HG02798 (cell line): ENCODE measurements at regions not wholly inside any gene's neighbourhood (a gene's known extent, or its start where the extent isn't known, plus 50 kb on each side); places are given as distances from the start of the nearest gene placed in this dataset.

Experiments used
- ATAC-seq: cut with Tn5 transposase; IDR thresholded peaks from one replicate; pipeline ENCODE4 v1.9.1; 2021; ENCODE audit warnings: mild to moderate bottlenecking; ENCODE audit not compliant: unreplicated experiment, poor library complexity

DNA sequence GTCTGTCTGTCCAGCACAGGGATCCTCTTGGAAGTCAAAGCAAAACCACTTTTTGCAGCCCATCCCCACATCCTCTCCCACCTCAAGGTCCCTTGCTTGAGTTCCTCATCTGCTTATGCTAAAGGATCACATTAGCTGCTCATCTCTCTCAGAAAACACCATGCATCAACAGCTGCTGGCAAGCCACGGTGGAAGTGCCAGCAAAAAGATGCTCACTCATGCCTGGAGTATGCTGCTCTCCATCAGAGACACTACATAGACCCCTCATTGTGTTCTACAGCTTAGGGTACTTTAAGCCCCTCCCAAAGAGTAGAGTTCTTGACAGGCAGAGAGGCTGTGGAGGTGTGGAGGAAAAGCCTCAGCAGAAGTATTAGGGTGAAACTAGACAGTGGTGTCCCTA is 94.6 kb upstream of the COL8A1 start:
- no peak for ATAC-seq

DNA sequence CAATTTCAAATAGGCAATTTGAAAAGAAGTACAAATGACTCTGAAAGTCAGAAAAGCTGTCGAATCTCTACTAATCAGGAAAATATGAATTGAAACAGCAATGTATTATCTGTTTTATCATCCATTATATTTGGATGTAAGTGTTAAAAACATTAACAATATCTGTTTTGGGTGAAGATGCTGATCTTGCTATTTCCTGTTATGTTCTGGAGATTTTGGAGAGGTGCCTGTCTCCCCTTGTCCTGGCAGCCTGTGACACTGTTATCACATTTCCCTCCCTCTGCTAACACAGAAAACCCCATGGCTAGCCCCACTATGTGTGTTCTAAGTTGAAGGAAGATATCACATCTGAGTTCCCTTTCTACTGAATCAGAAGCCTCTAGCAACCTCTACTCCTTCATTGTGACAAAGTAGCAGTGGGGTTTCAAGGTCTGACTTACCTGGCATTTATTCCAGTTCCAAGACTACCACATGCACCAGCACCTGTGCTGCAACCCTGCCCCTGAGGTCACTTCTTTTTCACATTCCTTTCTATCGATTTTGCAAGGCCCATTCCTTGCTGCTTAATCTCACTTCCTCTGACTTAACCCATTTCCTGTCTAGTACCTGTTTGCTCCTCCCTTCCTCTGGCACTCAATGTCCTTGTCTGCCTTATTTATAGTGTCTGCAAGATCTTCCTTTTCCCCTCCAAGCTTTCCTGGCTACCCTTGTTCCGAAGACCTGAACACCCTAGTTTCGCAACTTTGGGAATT is 95.5 kb upstream of the COL8A1 start:
- ATAC-seq = no peak

DNA sequence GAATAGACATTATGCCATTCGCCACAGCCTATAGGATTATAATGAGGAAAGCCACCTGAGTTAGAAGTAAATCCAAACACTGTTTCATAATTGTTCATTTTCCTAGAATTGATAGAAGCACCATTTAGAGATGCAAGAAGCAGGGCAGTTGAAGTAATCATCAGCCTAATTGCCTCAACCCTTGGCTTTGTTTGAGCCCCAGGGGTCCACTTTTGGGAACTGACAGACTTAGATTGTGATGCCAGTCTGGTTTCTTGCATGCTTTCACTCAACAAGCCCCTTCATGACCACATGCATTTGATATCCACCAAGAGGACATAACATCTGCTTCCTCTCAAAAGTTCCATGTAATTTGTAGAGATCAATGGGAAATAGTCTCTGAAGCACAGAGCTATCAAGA is 97.2 kb upstream of the COL8A1 start:
- ATAC-seq = no peak

DNA sequence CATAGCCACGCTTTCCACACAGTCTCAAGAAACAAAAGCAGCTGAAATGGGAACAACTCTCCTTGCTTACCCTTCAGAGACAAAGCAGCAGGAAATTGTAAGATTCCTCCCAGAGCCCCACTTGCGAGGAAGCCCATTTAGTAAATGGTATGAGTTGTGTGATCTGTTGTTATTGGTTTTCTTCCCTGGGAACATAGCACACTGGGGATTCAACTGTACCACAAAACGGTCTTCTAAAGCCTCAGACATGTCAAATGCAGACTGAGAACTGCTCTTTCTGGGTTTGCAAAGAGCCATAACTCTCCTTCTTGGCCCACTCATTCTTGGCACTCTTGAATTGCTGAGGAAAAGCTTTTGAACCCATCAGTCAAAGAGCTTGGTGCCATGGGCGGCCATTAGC is 101.0 kb upstream of the COL8A1 start:
- no peak for ATAC-seq

DNA sequence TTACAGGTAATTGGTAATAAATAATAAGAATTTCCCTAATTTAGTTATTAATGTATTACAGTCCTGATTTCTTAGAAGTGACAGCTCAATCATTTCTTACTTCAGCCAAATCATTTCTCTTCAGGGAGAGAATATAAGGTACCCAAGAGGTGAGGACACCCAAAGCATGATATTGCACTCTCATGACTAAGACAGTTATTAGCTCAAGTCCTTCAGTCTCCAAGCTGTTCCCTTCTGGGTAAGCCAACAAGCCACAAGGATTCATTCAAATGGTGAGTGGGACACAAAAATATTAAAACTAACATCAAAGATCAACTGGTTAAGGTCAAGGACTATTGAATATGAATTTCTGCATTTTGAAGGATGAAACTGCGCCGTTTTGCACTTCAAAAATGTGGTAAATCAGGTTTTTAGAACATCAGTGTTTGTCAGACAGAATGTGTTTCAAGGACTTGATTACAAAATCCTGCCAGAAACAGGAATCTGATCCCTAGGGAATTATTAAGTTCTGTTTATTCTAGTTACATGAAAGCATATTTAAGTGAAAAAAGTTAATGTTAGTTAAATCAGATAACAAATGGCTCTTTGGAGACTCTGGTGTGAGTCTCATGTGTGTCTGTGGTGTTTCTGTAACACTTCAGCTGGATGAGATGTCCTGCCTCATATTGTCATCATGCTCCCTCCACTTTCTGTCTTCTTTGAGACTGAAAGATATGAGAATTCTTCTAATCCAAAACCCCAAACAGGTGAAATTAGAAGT is 101.7 kb upstream of the COL8A1 start:
- ATAC-seq = no peak

DNA sequence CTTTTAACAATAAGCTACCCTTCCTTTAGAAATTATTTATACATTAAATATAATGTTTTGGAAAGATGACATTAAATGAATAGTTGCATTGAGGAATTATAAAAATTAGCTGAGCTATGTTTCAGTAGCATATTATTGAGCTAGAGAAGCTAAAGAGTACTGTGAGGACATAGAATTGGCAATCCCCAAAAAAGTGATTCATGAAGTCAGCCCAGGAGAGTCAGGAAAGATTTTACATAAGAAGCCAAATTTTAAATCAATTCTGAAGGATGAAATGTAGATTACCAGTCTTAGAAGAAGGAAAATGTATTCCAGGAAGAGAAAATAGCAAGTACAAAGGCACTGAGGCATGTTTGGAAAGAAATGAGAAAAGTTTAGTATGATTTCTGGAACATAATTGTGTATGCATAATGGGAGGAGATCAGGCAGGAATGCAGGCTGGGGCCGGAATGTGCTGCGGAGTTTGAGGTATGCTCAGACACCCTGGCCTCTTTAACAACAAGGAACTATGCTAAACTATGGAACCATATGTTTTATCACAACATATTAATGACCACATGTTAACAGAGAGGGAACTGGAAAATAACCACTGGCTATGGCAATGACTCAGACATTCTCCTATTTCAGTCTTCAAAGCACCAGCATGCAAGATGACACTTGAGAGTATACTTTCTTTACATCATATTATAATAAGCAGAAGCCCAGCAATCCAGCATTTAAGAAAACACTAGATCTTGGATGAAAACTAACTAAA is 103.3 kb upstream of the COL8A1 start:
- ATAC-seq = peak; percentile 34

DNA sequence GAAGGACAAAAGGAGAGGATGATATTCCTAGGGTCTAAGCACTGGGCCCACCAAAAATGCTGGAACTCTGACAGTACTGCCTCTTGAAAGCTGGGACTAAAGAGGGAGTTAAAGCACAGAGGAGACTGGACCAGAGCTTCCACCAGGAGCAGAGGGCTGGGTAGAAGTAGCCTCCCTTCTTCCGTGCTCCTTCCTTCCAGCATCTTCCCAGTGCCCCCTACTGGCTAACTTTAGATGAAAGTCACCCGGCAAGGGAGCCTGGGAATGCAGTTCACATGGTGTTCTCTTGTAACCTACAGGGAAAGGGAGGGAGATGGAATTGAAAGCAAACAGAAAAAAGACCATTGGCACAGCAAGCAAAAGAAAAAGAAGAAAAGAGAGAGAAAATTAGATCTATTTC is 106.1 kb upstream of the COL8A1 start:
- ATAC-seq = peak; percentile 81

DNA sequence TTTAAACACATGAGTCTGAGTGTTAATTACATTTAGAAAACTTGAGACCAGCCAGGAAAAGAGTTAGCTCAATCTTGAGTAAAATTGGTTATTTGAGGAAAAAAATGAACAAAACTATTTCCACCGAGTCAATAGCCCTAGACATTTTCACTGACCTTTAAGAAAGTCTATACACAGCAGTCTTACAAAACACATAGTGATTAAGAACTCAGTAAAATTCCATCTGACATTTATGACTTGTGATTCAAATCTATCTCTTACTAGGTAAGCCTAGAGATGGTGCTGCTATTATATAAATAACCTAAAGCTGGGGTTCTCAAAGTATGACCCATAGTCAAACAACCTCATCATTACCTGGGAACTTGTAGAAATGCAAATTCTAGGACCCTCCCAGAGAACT is 109.1 kb upstream of the COL8A1 start:
- ATAC-seq = no peak

DNA sequence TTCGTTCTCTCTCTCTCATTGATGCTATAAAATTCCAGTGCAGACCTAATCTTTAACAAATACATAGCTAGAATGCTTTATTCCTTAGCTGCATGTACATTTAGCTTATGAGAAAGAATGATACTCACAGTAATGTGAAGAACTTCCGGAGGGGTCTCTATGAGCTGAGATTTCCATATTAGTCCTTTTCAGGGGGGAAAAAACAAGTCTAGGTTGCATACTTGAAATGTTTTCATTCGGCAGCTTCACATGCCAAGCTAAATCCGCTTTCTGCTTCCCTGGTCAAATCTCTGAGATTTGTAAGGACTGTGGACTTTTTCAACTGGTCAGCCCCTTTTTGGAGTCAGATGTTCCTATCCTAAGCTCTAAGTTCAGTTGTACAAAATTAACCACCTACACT is 111.5 kb upstream of the COL8A1 start:
- no peak for ATAC-seq

DNA sequence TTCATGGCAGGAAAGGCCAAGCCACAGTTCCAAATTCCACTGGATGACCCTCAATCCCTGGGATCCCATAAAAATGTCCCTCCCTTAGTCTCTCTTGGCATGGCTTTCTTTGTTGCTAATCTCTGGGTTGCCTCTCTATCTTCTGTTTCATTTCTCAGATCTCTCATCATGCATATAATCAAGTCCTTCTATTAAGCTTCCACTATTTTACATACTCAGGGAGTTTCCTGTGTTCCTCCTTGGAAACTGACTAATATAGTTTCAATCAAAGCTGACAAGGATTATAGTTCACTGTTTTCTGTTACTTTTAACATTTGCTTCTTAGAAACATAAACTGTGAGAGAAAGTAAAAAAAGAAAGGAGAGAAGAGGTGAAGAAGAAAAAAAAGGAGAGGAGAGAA is 113.8 kb upstream of the COL8A1 start:
- no peak for ATAC-seq

DNA sequence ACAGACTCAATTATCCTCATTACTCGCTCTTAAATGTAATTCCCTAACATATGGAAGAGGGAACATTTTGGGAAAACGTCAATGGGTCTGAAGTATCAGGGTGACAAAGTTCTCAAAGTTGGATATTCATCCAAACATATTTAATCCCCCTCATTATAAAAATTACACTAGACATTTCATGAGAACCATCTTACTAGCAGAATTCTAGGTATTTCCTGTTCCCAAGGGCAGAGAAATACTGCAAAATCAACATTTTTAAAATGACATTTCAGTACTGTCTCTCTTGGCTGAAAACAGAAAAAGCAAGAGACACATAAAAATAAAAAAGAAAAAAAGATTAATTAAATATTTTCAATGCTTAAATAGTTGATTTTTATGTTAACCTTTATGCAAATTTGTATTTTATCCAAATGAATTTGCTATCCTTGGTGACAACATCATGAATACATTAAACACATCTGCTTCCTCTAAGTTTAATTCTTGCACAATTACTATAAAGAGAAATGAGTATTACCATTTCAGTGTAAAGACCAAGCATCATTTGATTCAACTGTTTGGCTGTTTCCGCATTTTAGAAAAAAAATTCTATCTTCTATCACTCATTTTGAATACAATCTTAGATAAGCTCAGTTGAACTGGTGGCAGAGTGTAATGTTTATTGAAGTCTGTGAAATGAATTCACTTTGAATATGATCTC is 114.8 kb upstream of the COL8A1 start:
- ATAC-seq = no peak

DNA sequence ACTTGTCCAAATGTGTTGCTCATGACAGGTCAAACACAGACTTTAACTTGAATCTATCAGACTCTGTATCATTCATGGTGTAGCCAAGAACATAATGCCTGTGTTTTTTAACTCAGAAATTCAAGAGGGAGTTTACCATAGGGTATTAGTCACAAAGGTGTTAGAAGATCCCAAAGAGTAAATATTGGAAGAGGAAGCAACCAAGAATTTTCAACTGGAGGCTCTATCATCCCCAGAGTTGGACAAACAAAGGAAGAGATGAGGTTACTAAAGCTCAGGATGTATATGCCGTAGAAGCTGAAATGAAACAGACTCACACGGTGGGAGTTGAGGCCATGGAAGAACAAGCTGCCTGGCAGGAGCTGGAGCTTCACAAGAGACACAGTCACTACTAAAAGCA is 116.2 kb upstream of the COL8A1 start:
- ATAC-seq = no peak

DNA sequence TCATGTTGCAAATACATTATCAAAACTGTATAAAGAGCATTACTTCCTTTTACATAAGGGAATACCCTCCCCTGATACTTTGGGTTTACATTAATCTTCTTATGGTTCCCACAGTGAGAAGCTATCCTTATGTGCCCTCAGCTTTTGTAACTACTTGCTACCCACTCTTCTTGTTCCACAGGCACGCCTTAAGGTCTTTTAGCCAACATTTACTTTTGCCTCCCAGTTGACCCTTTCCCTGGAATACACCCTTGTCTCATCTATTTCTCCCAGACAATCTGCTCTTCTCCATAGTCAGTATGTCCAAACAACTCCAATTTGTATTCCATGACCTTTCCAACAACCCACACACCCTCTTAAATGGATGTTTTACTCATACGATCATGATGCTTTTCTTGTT is 116.8 kb upstream of the COL8A1 start:
- no peak for ATAC-seq

DNA sequence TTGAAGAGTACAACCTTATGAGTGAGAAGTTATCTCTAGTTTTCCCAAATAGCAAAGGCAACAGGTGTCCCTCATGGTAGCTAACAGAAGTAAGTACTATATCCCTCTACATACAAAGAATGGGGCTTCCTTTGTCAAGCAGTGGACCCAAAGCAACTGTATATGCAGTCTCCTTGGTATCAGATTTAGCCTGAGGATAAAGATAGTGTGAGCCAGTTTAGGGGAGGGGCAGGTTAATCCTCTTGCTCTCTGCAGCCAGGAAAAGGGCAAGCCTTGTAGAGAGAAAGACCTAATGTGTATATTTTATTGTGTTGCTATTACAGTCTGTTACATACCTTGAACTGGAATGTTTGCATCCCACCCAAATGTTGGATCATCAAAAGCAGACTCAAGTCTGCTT is 117.9 kb upstream of the COL8A1 start:
- ATAC-seq = no peak

DNA sequence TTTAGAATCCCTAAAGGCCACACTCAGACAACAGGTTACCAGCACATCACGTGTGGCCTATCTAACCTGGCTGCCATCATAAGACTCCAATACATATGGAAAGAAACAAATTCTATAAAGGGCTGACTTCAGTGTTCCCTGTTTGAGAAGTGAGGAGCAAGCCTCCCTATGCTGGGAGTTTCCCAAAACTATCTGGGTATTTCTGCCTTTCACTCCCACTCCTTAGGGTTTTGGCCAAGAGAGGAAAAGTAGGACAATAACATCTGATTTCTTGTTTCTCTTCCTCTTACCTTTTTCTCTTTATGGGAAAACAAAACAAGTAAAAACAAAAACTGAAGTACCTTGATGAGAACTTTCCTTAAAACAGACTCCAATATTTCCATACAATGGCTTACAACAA is 121.5 kb upstream of the COL8A1 start:
- ATAC-seq = no peak

DNA sequence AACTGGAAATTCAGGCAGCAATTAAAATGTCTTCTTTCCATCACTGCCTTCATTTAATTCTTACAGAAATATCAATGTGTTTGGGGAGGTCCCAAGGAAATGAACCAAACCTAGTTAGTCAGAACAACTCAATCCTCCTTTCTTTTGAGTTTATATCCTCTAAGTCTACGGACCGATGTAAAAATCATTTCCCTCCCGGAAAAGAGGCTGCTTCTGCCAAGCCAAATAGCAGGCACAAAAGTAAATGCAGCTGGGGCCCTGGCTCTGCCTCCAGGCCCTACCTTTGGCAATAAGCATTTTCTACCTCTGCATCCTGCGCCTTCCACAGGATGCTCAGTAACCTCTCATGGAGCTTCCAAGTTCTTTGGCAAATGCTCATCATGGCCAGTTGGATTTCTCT is 122.5 kb upstream of the COL8A1 start:
- ATAC-seq = no peak

DNA sequence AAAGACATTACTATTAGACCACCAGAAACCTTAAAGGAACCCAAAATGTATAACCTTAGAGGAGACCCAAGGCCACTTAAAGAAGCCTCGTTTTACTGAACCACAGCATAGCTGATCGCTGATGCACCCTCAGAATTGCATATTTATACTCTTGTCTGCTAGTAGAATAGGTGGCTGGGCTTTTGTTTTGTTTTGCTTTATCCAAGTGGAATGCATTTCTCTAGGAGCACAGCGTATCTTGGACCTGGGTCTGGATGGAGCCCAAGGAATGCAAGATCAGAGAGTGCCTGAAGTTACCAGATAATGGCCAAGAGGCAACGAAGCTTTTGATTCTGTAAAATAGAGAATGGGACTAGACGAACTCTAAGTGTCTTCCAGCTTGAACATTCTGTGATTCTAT is 129.2 kb upstream of the COL8A1 start:
- no peak for ATAC-seq

DNA sequence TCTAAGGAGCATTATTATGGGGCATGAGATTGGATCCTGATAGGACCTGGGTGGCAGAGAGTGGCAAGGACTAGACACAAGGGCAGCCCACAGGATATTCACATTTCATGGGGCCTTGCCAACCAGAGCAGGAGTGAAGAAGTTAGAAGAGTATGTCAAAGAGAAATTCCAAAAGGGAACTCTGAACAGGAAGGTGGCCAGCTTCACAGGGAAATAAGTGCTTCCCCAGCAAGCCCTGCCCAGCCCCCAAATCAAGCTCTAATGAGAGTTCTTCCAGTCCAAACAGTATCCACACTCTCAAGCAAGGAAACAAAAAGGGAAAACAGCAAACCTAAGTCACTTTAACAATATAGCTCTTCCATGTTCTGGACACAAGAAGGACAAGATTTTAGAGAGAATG is 130.2 kb upstream of the COL8A1 start:
- ATAC-seq = no peak

DNA sequence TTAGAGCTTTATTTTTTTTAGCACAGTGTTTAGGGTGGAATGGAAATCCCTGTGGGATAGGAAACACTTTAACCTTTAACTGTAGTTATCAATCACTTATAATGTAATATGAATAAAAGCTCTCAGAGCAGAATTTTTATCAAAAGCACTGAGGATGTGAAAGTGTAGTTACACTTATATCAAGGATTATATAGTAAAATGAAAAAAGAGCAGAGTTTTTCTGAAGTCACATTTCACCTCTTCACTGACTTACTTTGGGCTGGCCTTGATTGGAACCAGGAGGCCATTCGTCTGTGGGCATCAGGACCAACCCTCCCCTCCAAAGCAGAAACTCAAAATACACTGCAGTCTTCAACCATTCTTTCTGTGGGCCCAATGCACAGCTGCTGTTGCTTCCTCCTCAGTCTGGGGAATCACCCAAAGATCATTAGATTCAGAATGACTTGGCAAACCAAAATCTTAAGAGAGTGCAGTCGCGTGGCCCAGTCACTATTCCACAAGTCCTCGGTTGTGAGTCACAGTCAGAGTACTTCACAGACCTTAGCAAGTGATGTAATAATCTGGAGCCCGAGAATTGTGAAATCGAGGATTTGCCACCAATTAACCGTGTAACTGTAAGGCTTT is 132.6 kb upstream of the COL8A1 start:
- peak; percentile 98 for ATAC-seq

DNA sequence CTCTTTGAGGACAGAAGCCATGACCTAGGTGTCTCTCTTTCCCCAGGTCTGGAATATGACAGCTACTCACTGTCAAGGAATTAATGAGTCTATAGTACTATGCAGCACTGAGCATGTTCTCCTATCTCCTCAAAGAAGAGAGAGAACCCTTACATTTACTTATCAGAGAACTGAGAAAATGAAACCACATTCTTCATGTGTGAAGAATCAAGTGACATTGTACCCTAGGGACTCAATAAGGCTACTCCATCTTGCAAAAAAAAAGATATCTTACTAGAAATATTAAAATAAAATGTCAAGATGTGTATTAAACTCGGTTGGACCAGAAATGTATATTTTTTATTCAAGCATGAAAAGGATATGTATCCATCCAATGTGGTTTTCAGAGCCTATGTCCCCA is 133.2 kb upstream of the COL8A1 start:
- ATAC-seq = peak; percentile 48
